Neural progenitor cell (in vitro differentiated cells): ENCODE measurements at regions not wholly inside any gene's neighbourhood (a gene's known extent, or its start where the extent isn't known, plus 50 kb on each side); places are given as distances from the start of the nearest gene placed in this dataset.
A peak's percentile ranks its signal among the peaks of the same experiment; 100 is the strongest.

Source experiments
- CTCF ChIP-seq: fragments of 200-600 bp; sonication (generic); IDR thresholded peaks from 2 replicates; pipeline ENCODE4 v1.5.1; 2017; ENCODE audit warnings: antibody characterized with exemption, mild to moderate bottlenecking
- EZH2 ChIP-seq: fragments of 200-600 bp; sonication (generic); IDR thresholded peaks from 2 replicates; pipeline ENCODE4 v1.6.1; 2017; ENCODE audit warnings: antibody characterized with exemption, mild to moderate bottlenecking, moderate library complexity

- TF ChIP-seq CTCF (peak; percentile 20), EZH2 (no peak)
These were observed 314.8 kb downstream of the BCHE start for GRCh38 chr3:165522386-165522785.
